ENCODE measurements at regions not wholly inside any gene's neighbourhood (a gene's known extent, or its start where the extent isn't known, plus 50 kb on each side); places are given as distances from the start of the nearest gene placed in this dataset.

DNA sequence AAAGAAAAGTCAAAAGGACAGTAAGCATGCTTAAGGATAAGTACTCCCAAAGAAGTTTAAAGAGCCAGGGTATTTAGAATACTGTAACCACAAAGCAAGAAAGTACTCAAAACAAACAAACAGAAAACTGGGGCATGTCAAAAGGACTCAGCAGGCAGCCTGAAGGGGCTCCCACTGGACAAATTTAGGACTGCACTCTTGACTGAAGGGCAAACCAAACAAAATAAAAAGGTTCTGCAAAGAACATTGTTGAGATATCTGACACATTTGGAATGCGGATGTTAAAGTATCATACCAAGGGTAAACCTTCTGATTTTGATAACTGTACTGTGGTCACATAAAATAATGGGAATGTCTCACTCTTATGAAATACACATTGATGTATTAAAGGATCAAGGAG is 157.4 kb downstream of the TNFSF13B start:
- TF ChIP-seq EZH2 (IDR thresholded peaks at IDR 0.05) (no peak), FOXP2 (optimal IDR thresholded peaks at IDR 0.05; ENCODE audit: control extremely low read depth, extremely low read length, insufficient read depth) (no peak), POLR2AphosphoS5 (IDR thresholded peaks at IDR 0.05; ENCODE audit: borderline replicate concordance, low read depth, low read length) (no peak)
- Histone ChIP-seq H3K36me3 (ENCODE audit: insufficient read depth, low read length) (no peaks in the 10 kb centered on the region), H3K27ac (no peak overlapping the region), H3K4me3 (no peak overlapping the region), H3K9ac (ENCODE audit: insufficient read length) (no peak overlapping the region), H3K9me3 (ENCODE audit: low read depth, low read length) (no peaks in the 10 kb centered on the region)
- no peak for DNase-seq (ENCODE audit: low read depth, low spot score)

DNA sequence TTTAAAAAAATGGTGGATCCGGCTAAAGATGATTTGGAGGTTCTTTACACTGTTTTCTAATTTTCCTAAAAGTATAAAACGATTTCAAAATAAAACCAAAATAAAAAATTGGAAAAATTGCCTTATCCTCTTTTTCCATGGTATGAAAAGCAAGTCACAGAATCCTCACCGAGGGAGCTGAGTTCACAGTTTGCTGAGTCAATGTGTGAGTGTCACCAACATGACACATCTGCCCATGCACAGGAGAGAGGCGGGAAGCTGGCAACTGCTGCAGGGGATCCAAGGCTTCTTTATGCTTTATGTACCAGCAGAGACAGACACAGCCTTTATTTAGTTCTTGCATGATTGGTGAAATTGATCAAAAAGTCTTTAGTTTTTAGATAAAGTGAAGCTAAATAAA is 157.8 kb downstream of the TNFSF13B start:
- no peaks in the 10 kb centered on the region for H3K36me3 ChIP-seq (ENCODE audit: insufficient read depth, low read length)
- H3K9ac ChIP-seq (ENCODE audit: insufficient read length) = no peak overlapping the region
- TF ChIP-seq POLR2AphosphoS5 (IDR thresholded peaks at IDR 0.05; ENCODE audit: borderline replicate concordance, low read depth, low read length) = no peak
- no peak for TF ChIP-seq EZH2 (IDR thresholded peaks at IDR 0.05)
- no peak for TF ChIP-seq FOXP2 (optimal IDR thresholded peaks at IDR 0.05; ENCODE audit: control extremely low read depth, extremely low read length, insufficient read depth)
- no peak overlapping the region for H3K27ac ChIP-seq
- no peak overlapping the region for H3K4me3 ChIP-seq
- no peaks in the 10 kb centered on the region for H3K9me3 ChIP-seq (ENCODE audit: low read depth, low read length)
- DNase-seq (ENCODE audit: low read depth, low spot score) = no peak

DNA sequence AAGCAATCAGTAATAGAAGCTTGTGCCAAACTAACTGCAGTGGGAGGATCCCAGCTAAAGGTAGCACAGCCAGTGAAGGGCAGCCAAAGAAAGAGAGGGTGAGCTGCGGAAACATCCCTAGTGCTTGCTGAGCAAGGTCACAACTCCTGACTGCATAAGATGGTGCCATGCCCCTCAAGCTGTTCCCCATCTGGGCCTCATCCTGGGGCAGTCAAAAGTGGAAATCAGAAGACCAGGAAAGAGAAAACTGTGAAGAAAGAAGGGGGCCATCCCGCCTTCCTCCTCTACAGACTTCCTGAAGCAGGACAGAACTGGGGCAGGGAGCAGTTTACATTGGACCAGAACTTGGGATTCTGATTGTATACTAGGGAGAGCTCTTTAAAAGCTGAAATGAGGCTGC is 159.2 kb downstream of the TNFSF13B start:
- Histone ChIP-seq H3K27ac (no peak overlapping the region), H3K9me3 (ENCODE audit: low read depth, low read length) (no peaks in the 10 kb centered on the region)
- no peak for TF ChIP-seq EZH2 (IDR thresholded peaks at IDR 0.05)
- no peak for TF ChIP-seq POLR2AphosphoS5 (IDR thresholded peaks at IDR 0.05; ENCODE audit: borderline replicate concordance, low read depth, low read length)
- no peak for TF ChIP-seq FOXP2 (optimal IDR thresholded peaks at IDR 0.05; ENCODE audit: control extremely low read depth, extremely low read length, insufficient read depth)

DNA sequence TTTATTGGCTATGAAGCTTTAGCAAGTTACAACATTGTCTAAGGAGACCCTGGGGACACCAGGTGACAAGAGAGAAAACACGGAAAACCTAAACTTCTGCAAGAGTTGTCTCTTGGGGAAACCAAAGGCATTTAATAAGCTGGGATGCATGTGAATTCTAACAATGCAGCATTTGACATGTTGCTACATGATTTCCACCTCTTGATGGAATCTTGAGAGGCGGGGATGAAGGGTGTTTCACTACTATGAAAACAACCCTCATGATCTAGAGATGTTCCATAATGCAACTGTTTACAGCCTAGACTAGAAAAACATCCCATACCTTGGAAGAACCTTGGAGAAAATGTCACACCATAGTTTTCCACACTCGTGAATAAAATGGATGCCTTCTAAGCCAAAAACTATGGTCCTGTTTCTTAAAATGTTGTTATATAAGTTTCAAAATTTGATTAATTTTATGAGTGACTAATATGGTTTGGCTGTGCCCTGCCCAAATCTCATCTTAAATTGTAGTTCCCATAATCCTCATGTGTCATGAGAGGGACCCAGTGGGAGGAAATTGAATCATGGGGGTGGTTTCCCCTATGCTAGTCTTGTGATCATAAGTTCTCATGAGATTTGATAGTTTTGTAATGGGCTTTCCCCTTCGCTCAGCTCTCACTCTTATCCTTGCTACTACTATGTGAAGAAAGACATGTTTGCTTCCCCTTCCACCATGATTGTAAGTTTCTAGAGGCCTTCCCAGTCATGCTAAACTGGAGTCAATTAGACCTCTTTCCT is 164.6 kb downstream of the TNFSF13B start:
- no peak overlapping the region for H3K27ac ChIP-seq
- no peaks in the 10 kb centered on the region for H3K36me3 ChIP-seq (ENCODE audit: insufficient read depth, low read length)
- H3K9ac ChIP-seq (ENCODE audit: insufficient read length) = no peak overlapping the region
- no peak overlapping the region for H3K4me3 ChIP-seq
- no peak for DNase-seq (ENCODE audit: low read depth, low spot score)
- TF ChIP-seq POLR2AphosphoS5 (IDR thresholded peaks at IDR 0.05; ENCODE audit: borderline replicate concordance, low read depth, low read length) = no peak
- no peak for TF ChIP-seq FOXP2 (optimal IDR thresholded peaks at IDR 0.05; ENCODE audit: control extremely low read depth, extremely low read length, insufficient read depth)
- no peak for TF ChIP-seq EZH2 (IDR thresholded peaks at IDR 0.05)
- H3K9me3 ChIP-seq (ENCODE audit: low read depth, low read length) = no peaks in the 10 kb centered on the region

More for the DNA sequence above, 159.2 kb downstream of the TNFSF13B start:
- DNase-seq (ENCODE audit: low read depth, low spot score) = no peak
- no peak overlapping the region for H3K9ac ChIP-seq (ENCODE audit: insufficient read length)
- H3K36me3 ChIP-seq (ENCODE audit: insufficient read depth, low read length) = no peaks in the 10 kb centered on the region
- H3K4me3 ChIP-seq = no peak overlapping the region

DNA sequence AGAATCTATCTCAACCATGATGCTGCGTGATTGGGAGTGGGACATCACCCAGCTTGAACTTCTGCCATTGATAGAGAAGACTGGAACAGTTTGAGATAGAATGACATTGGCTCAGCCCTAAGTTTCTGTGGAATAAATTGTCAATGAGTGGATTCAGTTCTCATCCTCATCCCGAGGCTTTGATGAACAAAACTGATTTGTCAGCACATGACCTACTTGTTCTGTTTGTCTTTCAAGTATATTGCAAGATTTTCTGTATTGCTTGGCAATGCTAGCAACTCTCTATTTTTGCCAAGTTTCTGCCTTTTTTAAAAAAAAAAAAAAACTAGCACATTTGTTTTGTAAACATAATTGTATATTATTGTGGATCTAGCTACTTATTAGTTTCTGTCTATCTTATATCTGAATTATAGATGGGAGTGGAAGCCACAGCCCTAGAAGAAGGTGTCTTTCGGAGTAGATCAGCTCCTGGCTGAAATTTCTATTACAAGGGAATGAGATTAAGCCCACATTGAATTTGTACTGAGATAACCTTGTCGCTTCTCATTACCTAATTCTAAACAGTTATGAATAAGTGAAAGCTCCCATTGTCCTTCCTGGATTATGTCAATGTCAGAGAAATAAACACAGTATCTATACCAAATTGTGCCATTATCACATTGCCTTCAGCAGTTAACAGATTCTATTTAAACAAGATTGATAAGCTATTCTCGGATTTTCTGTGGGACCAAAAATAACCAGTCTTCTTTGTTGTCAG is 166.1 kb downstream of the TNFSF13B start:
- Histone ChIP-seq H3K36me3 (ENCODE audit: insufficient read depth, low read length) (no peaks in the 10 kb centered on the region), H3K27ac (no peak overlapping the region), H3K9ac (ENCODE audit: insufficient read length) (no peak overlapping the region), H3K9me3 (ENCODE audit: low read depth, low read length) (no peaks in the 10 kb centered on the region), H3K4me3 (no peak overlapping the region)
- TF ChIP-seq EZH2 (IDR thresholded peaks at IDR 0.05) = no peak
- no peak for DNase-seq (ENCODE audit: low read depth, low spot score)

DNA sequence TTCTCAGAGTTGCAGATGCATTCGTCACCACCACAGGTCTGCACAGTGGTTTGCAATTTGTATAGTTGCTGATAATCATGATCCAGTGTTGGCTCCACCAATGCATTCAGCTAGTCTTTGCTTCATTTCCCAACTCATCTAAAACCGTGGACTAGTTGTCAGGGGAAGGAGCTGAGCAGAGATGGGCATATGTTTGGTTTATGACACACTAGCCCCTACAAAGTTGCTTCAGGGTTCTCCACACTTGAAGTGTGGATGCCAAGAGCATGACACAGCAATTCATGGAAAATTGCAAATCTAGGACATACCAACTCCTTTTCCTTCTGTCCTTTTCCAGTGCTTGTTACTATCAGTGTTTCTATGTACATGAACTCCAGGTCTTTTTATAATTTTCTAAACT is 168.0 kb downstream of the TNFSF13B start:
- no peak overlapping the region for H3K9ac ChIP-seq (ENCODE audit: insufficient read length)
- TF ChIP-seq POLR2AphosphoS5 (IDR thresholded peaks at IDR 0.05; ENCODE audit: borderline replicate concordance, low read depth, low read length) = no peak
- no peak for TF ChIP-seq FOXP2 (optimal IDR thresholded peaks at IDR 0.05; ENCODE audit: control extremely low read depth, extremely low read length, insufficient read depth)
- TF ChIP-seq EZH2 (IDR thresholded peaks at IDR 0.05) = no peak
- no peaks in the 10 kb centered on the region for H3K9me3 ChIP-seq (ENCODE audit: low read depth, low read length)
- no peaks in the 10 kb centered on the region for H3K36me3 ChIP-seq (ENCODE audit: insufficient read depth, low read length)
- no peak overlapping the region for H3K27ac ChIP-seq
- H3K4me3 ChIP-seq = no peak overlapping the region
- no peak for DNase-seq (ENCODE audit: low read depth, low spot score)

DNA sequence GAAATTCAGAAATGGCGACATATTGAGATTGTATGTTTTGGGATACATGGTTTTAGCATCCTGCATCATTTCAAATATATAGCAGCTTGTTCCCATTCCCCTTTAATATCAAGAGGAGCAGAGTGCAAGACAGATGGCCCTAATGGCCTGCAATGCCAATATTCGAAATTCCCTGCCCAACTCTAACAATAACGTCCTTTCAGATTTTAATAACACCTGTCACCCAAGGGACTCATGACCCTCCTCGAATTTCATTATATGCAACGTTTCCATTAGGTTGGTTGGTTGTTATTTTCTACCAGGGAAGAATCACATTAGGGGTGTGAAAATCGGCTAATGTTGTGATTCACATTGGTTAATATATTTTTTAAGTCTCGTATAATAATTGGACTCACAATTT is 170.0 kb downstream of the TNFSF13B start:
- H3K27ac ChIP-seq = no peak overlapping the region
- no peak overlapping the region for H3K4me3 ChIP-seq
- no peaks in the 10 kb centered on the region for H3K9me3 ChIP-seq (ENCODE audit: low read depth, low read length)
- H3K36me3 ChIP-seq (ENCODE audit: insufficient read depth, low read length) = no peaks in the 10 kb centered on the region
- no peak for DNase-seq (ENCODE audit: low read depth, low spot score)
- H3K9ac ChIP-seq (ENCODE audit: insufficient read length) = no peak overlapping the region
- TF ChIP-seq FOXP2 (optimal IDR thresholded peaks at IDR 0.05; ENCODE audit: control extremely low read depth, extremely low read length, insufficient read depth) = no peak
- no peak for TF ChIP-seq POLR2AphosphoS5 (IDR thresholded peaks at IDR 0.05; ENCODE audit: borderline replicate concordance, low read depth, low read length)
- TF ChIP-seq EZH2 (IDR thresholded peaks at IDR 0.05) = no peak

DNA sequence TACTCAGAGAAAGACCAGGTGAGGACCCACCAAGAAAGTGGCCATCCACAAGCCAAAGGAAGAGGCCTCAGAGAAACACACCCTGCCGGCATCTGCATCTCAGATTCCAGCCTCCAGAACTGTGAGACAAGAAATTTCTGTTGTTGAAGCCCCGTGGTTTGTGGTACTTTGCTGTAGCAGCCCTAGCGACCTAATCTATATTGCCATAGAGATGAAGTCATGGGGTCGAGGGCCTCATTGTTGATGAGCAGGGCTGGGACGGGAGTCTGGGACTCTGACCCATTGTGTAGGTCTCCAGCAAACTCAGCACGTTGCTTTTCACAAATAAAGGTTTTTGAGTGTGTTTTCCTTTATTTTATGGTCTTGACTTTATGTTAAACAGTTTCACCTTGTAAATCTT is 174.9 kb downstream of the TNFSF13B start:
- no peaks in the 10 kb centered on the region for H3K36me3 ChIP-seq (ENCODE audit: insufficient read depth, low read length)
- no peaks in the 10 kb centered on the region for H3K9me3 ChIP-seq (ENCODE audit: low read depth, low read length)
- no peak overlapping the region for H3K27ac ChIP-seq
- H3K9ac ChIP-seq (ENCODE audit: insufficient read length) = no peak overlapping the region
- TF ChIP-seq POLR2AphosphoS5 (IDR thresholded peaks at IDR 0.05; ENCODE audit: borderline replicate concordance, low read depth, low read length) = no peak
- no peak for TF ChIP-seq FOXP2 (optimal IDR thresholded peaks at IDR 0.05; ENCODE audit: control extremely low read depth, extremely low read length, insufficient read depth)
- no peak for TF ChIP-seq EZH2 (IDR thresholded peaks at IDR 0.05)
- no peak for DNase-seq (ENCODE audit: low read depth, low spot score)
- H3K4me3 ChIP-seq = no peak overlapping the region

Data from SK-N-MC (cell line).